SU-DHL-6 (cell line): ENCODE measurements at regions not wholly inside any gene's neighbourhood (a gene's known extent, or its start where the extent isn't known, plus 50 kb on each side); places are given as distances from the start of the nearest gene placed in this dataset.

Experiments
- CTCF ChIP-seq: fragments of 200-600 bp; sonication (generic); IDR thresholded peaks from one replicate; pipeline ENCODE4 v1.5.1; 2017; ENCODE audit warnings: antibody characterized with exemption, mild to moderate bottlenecking, low read length, moderate library complexity; ENCODE audit not compliant: insufficient read depth, poor library complexity, severe bottlenecking
- EZH2phosphoT487 ChIP-seq: fragments of 200-600 bp; sonication (generic), shearing (Covaris generic); conservative IDR thresholded peaks from 2 replicates; pipeline ENCODE4 v1.6.1; 2018; ENCODE audit warnings: mild to moderate bottlenecking, antibody characterized with exemption, low read length, moderate library complexity, mixed read lengths

GRCh38 chr9:129263836-129264235 is 85.8 kb upstream of the IER5L start:
- TF ChIP-seq CTCF (no peak), EZH2phosphoT487 (no peak)
